ENCODE measurements at regions not wholly inside any gene's neighbourhood (a gene's known extent, or its start where the extent isn't known, plus 50 kb on each side); places are given as distances from the start of the nearest gene placed in this dataset.
"Not testable (repeated sequence)": the region's sequence is repeated elsewhere in the genome, so short reads cannot be mapped to it uniquely, and the experiment has no call there.

DNA sequence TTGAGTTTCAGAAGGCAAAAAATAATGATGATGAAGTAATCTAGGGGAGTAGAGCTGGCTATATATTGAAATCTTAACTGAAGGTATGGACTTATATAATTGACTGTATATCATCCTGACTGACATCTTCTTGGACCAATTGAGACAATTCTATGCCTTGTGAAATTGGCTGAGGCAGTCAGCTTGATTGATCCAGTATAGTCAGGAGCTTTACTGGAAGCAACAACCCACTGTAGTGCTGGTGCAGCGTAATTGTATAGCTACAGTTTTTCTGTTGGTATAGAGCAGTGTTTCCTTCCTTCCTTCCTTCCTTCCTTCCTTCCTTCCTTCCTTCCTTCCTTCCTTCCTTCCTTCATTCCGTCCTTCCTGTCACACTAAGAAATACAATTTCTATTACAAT, 268.0 kb downstream of the NUF2 start:
- DNase-seq (ENCODE audit: low read depth, low spot score) (no peak), ATAC-seq (no peak)
- no peak for TF ChIP-seq TCF7L2 (IDR thresholded peaks at IDR 0.05; ENCODE audit: low read depth, low read length)
- TF ChIP-seq SIN3A (IDR thresholded peaks at IDR 0.05; ENCODE audit: borderline replicate concordance, insufficient read depth, low read depth, low read length), result no peak
- TF ChIP-seq, protein P1, sequence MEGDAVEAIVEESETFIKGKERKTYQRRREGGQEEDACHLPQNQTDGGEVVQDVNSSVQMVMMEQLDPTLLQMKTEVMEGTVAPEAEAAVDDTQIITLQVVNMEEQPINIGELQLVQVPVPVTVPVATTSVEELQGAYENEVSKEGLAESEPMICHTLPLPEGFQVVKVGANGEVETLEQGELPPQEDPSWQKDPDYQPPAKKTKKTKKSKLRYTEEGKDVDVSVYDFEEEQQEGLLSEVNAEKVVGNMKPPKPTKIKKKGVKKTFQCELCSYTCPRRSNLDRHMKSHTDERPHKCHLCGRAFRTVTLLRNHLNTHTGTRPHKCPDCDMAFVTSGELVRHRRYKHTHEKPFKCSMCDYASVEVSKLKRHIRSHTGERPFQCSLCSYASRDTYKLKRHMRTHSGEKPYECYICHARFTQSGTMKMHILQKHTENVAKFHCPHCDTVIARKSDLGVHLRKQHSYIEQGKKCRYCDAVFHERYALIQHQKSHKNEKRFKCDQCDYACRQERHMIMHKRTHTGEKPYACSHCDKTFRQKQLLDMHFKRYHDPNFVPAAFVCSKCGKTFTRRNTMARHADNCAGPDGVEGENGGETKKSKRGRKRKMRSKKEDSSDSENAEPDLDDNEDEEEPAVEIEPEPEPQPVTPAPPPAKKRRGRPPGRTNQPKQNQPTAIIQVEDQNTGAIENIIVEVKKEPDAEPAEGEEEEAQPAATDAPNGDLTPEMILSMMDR (IDR thresholded peaks at IDR 0.05), result no peak
- no peak for TF ChIP-seq POLR2AphosphoS5 (IDR thresholded peaks at IDR 0.05; ENCODE audit: low read depth, low read length)
- TF ChIP-seq, protein P2, sequence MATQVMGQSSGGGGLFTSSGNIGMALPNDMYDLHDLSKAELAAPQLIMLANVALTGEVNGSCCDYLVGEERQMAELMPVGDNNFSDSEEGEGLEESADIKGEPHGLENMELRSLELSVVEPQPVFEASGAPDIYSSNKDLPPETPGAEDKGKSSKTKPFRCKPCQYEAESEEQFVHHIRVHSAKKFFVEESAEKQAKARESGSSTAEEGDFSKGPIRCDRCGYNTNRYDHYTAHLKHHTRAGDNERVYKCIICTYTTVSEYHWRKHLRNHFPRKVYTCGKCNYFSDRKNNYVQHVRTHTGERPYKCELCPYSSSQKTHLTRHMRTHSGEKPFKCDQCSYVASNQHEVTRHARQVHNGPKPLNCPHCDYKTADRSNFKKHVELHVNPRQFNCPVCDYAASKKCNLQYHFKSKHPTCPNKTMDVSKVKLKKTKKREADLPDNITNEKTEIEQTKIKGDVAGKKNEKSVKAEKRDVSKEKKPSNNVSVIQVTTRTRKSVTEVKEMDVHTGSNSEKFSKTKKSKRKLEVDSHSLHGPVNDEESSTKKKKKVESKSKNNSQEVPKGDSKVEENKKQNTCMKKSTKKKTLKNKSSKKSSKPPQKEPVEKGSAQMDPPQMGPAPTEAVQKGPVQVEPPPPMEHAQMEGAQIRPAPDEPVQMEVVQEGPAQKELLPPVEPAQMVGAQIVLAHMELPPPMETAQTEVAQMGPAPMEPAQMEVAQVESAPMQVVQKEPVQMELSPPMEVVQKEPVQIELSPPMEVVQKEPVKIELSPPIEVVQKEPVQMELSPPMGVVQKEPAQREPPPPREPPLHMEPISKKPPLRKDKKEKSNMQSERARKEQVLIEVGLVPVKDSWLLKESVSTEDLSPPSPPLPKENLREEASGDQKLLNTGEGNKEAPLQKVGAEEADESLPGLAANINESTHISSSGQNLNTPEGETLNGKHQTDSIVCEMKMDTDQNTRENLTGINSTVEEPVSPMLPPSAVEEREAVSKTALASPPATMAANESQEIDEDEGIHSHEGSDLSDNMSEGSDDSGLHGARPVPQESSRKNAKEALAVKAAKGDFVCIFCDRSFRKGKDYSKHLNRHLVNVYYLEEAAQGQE (IDR thresholded peaks at IDR 0.05; ENCODE audit: insufficient read depth in 1 of 2, low read depth in 2 of 2, low read length in 1 of 2), result no peak
- Histone ChIP-seq H3K4me1 (ENCODE audit: control insufficient read depth, insufficient read depth, low read length) (no peaks in the 10 kb centered on the region), H3K36me3 (ENCODE audit: control insufficient read depth, insufficient read depth, low read length) (no peaks in the 10 kb centered on the region), H3K27me3 (ENCODE audit: control insufficient read depth, insufficient read depth, low read length) (no peaks in the 10 kb centered on the region), H3K4me3 (ENCODE audit: low read depth in 2 of 2, low read length in 2 of 2) (no peak overlapping the region), H3K27ac (ENCODE audit: low read length) (no peak overlapping the region), H3K9me3 (ENCODE audit: control insufficient read depth, insufficient read depth, low read depth, low read length) (0 out of 2 replicates have a peak, but pooled peaks cover 2% of the 10 kb centered on the region)
- ChIA-PET POLR2A (no interaction called here), CTCF (no interaction called here)
- BruUV-seq (replicated peaks), result no TSS peak
- intact Hi-C loops (cut with micrococcal nuclease; ENCODE audit: unreplicated experiment), result no loop called here
- in situ Hi-C loops (cut with HindIII; ENCODE audit: low pct_unique_long_range_greater_than_20kb, low sequenced_read_pairs), result no loop called here

DNA sequence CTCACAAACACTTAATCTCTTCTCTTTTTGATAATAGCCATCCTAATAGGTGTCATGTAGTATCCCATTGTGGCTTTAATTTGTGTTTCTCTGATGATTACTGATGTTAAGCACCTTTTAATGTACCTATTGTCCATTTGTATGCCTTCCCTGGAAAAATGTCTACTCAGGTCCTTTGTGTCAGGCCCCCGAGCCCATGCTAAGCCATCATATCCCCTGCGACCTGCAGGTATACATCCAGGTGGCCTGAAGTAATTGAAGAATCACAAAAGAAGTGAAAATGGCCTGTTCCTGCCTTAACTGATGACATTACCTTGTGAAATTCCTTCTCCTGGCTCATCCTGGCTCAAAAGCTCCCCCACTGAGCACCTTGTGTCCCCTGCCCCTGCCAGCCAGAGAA, 269.4 kb downstream of the NUF2 start:
- H3K27me3 ChIP-seq (ENCODE audit: control insufficient read depth, insufficient read depth, low read length); H3K27ac ChIP-seq (ENCODE audit: low read length); POLR2A ChIA-PET; H3K36me3 ChIP-seq (ENCODE audit: control insufficient read depth, insufficient read depth, low read length); BruUV-seq (replicated peaks); H3K4me1 ChIP-seq (ENCODE audit: control insufficient read depth, insufficient read depth, low read length); in situ Hi-C loops (cut with HindIII; ENCODE audit: low pct_unique_long_range_greater_than_20kb, low sequenced_read_pairs); H3K4me3 ChIP-seq (ENCODE audit: low read depth in 2 of 2, low read length in 2 of 2); ATAC-seq; CTCF ChIA-PET; intact Hi-C loops (cut with micrococcal nuclease; ENCODE audit: unreplicated experiment); H3K9me3 ChIP-seq (ENCODE audit: control insufficient read depth, insufficient read depth, low read depth, low read length); DNase-seq (ENCODE audit: low read depth, low spot score): not testable (repeated sequence)

DNA sequence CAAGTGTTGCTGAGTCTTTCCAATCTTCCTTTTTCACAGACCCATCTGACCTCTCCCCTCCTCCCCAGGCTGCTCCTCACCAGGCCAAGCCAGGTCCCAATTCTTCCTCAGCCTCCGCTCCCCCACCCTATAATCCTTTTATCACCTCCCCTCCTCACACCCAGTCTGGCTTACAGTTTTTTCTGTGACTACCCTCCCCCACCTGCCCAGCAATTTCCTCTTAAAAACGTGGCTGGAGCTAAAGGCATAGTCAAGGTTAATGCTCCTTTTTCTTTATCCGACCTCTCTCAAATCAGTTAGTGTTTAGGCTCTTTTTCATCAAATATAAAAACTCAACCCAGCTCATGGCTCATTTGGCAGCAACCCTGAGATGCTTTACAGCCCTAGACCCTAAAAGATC, 270.9 kb downstream of the NUF2 start:
- ATAC-seq; H3K36me3 ChIP-seq (ENCODE audit: control insufficient read depth, insufficient read depth, low read length); in situ Hi-C loops (cut with HindIII; ENCODE audit: low pct_unique_long_range_greater_than_20kb, low sequenced_read_pairs); H3K4me1 ChIP-seq (ENCODE audit: control insufficient read depth, insufficient read depth, low read length); intact Hi-C loops (cut with micrococcal nuclease; ENCODE audit: unreplicated experiment); H3K27ac ChIP-seq (ENCODE audit: low read length); DNase-seq (ENCODE audit: low read depth, low spot score); BruUV-seq (replicated peaks); H3K27me3 ChIP-seq (ENCODE audit: control insufficient read depth, insufficient read depth, low read length); H3K4me3 ChIP-seq (ENCODE audit: low read depth in 2 of 2, low read length in 2 of 2); POLR2A ChIA-PET; H3K9me3 ChIP-seq (ENCODE audit: control insufficient read depth, insufficient read depth, low read depth, low read length); CTCF ChIA-PET: not testable (repeated sequence)

DNA sequence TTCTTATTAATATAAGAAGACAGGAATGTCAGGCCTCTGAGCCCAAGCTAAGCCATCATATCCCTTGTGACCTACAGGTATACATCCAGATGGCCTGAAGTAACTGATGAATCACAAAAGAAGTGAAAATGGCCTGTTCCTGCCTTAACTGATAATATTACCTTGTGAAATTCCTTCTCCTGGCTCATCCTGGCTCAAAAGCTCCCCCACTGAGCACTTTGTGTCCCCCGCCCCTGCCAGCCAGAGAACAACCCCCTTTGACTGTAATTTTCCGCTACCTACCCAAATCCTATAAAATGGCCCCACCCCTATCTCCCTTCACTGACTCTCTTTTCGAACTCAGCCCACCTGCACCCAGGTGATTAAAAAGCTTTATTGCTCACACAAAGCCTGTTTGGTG, 274.4 kb downstream of the NUF2 start:
- CTCF ChIA-PET, POLR2A ChIA-PET: not testable (repeated sequence)

More for the DNA sequence above, 274.4 kb downstream of the NUF2 start:
- BruUV-seq (replicated peaks); H3K4me3 ChIP-seq (ENCODE audit: low read depth in 2 of 2, low read length in 2 of 2); H3K27ac ChIP-seq (ENCODE audit: low read length); intact Hi-C loops (cut with micrococcal nuclease; ENCODE audit: unreplicated experiment); H3K36me3 ChIP-seq (ENCODE audit: control insufficient read depth, insufficient read depth, low read length); H3K9me3 ChIP-seq (ENCODE audit: control insufficient read depth, insufficient read depth, low read depth, low read length); ATAC-seq; DNase-seq (ENCODE audit: low read depth, low spot score); in situ Hi-C loops (cut with HindIII; ENCODE audit: low pct_unique_long_range_greater_than_20kb, low sequenced_read_pairs); H3K27me3 ChIP-seq (ENCODE audit: control insufficient read depth, insufficient read depth, low read length); H3K4me1 ChIP-seq (ENCODE audit: control insufficient read depth, insufficient read depth, low read length): not testable (repeated sequence)
